ENCODE measurements at regions not wholly inside any gene's neighbourhood (a gene's known extent, or its start where the extent isn't known, plus 50 kb on each side); places are given as distances from the start of the nearest gene placed in this dataset.

DNA sequence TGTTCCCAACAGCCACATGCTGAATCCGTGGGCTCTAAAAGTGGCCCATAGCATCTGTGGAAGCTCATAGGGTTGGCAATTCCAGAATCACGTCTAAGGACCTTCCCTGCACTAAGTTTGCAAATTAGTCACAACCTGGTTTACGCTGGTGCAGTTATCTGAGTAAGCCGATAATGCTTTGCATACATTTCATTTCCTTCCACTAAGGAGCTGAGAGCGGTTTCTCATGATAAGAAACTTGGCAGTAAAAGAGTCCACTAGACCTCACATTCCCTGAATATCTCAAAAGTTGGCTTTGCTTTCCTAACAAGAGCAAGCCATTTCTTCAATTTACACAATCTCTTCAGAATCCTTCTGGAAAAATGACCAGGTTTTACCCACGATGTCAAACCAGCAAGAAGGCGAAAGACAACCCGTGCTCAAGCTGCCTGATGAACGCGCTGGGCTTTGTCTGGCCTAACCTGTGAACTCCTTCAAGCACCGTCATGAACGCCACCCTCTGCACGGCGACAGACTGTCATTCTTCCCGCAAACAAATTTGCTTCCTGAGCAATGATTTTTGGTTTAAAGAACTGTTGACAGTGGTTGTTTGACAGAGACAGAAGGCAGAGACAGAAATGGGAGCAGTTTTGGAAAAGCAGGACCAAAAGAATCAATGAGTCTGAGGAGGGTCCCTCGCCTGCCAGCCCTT is 73.0 kb upstream of the COPS8 start:
- no peak for DNase-seq

DNA sequence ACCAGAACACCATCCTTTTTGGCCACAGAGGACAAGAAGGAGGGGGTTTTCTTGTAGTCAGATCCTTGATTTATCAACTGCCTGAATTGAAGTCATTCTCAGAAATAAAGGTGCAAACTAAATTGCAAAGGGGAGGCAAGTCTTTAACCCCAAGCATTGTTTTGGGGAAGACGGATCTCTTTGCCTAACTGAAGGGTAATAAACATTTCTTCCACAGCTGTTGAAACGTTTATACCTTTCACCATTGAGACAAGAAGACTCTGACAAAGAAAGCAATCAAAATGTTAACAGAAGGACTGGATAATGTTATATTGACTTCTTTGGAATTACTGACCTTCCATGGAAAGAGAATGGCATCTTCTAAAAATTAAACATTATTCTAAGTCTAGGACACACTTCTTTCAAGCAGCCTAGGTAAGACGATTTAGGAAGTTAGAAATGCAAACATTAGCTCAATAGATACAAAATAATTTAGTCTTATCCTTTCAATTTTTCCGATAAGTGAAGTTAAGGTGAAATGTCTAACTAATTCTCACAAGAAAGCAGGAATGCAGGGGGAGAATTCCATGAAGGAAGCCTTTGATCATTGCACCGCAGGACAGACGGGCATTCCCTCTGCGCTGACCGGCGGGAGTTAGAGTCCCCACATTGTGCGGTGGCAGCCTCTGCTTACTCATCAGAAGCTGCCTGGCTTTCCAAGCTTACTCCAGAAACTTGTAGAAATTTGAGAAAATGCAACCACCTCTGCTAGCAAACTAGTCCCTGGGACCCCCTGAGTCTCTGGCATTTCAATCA is 69.4 kb upstream of the COPS8 start:
- no peak for DNase-seq

- DNase-seq = no peak
These were observed 65.6 kb upstream of the COPS8 start for GRCh38 chr2:237020090-237020489.

GRCh38 chr2:237022533-237022932 is 63.2 kb upstream of the COPS8 start:
- no peak for DNase-seq

DNA sequence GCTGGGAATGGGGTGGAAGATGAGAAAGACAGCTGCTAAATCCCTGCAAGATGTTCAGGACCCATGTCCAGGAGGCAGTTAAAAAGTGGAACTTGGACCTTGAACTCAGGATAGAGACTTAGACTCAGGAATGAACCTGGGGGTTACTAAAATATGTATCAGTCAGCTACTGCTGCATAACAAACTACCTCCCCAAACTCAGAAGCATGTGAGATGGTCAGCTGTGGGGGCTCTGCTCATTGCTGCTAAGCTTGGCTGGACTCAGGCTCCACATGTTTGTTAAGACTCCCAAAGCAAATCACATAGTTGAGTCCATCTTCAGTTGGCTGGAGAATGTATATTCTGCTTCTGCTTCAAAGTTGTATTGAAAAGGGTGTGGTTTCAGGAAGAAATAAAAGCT is 61.4 kb upstream of the COPS8 start:
- no peak for DNase-seq

DNA sequence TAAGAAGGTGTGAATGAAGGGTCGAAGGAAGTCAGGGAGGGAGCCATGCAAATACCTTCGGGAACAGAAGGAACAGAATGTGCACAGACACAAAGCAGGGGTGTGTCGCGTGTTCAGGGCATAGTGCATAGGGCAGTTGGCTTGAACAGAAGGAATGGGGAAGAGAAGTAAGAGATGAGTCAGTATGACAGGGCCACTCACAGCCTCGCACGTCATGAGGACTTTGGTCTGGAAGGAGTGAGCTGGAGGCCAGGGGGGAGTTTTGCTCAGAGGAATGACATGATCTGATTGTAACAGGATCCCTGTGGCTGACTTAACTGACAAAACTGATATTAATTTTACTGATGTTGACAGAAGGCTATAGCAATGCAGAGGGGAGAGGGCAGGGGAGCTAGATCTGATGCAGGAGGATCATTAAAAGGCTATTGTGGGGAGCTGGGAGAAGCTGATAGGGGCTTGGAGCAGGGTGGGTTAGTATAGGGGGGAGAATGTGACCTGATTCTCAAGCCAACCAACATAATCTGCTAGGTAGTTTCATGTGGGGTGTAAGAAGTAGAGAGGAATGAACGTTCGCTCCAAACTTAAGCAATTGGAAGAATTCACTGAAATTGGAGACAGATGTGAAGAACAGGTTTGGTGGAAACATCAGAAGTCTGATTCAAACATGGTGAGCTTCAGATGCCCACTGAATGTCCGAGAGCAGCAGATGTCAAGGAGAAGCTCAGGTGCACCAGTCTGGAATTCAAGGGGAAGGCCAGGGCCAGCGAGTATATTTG is 60.4 kb upstream of the COPS8 start:
- peak; percentile 76 for DNase-seq

DNA sequence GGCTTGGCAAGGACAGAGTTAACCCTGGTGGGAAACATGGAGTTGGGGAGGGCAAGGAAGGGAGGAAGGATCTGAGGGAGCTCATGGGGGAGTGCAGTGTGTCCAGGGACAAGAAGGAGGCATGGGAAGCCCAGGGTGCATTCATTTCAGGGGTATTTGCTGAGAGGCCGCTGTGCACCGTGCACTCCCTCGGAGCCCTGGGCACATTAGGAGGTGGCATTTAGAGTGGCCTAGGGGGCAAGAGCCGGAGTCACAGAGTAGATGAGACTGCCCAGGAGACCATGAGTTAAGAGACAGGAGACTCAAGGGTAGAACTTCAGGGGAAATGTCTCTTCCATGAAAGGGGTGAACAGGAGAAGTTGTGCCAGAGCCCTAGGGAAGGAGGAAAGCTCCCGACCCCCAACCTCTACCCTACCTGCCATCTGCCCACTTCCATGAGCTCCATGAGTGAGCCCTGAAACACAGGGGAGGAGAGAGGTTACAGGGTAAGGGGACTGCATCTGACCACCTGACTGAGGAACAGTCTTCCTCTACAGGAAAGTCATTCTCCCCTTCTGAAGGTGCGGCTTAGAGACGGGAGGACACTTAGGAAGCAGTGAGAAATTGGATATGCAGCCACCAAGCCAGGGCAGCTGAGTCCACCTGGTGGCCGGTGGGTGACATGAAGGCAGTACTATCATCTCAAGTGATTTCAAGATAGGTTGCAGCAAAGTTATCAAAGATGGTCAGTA is 58.5 kb upstream of the COPS8 start:
- peak; percentile 87 for DNase-seq

DNA sequence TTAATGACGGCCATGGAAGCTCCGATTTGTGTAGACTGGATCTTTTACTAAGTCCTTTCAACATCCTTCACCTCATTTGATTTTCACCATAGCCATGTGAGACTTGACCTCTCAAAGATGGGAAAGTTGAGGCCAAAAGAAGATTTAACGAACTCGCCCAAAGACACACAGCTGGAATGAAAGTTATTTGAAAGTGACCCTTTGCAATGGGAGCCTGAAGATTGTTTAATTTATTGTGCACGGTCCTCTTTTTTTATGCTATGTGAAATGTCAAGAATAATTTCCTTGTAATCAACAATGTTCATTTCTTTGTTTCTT is 58.0 kb upstream of the COPS8 start:
- no peak for DNase-seq

DNA sequence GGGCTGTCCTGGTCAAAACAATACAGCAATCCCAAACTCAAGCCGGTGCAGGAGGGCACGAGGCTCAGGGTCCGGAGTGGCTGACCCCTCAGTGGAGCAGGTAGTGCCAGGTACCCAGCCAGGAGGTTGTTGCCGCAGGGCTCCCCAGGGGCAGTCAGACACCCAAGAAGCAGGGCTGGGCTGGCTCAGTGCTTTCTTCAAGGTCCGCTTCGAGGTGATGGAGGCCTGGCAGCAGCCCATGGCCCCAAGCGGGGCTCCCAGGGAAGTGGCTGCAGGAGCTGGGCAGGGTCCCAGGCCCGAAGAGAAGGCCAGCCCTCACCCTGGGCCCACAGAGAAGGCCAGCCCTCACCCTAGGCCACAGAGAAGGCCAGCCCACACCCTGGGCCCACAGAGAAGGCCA is 55.3 kb upstream of the COPS8 start:
- no peak for DNase-seq

DNA sequence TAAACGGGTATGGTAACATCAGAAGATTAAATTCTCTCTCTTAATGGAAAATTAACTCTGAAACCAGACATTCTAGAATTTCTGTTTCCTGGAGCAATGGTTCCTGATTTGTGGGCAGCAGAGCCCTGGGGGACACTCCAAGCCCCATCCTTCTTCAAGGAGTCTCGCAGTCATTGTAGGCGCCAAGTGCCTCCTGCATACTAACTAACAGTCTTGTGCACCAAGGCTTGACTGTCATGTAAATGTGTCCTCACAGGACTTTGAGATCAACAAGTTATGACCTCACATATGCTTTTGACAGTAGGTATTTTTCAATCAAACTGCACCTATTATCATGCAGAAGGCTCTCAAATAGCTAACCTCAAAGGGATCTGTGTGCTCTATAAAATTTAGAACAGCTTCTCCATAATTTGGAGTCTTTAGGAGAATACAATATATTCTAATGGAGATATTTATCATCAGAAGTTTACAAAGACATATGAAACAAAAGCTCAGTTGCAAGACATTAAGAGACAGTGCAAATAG is 52.1 kb upstream of the COPS8 start:
- no peak for DNase-seq

- DNase-seq = no peak
These were observed 49.8 kb upstream of the COPS8 start for GRCh38 chr2:237035781-237036475.
